Stimulated activated naive CD8-positive, alpha-beta T cell treated with anti-CD3 and anti-CD28 coated beads, Interleukin-15, amount 100 ng/mL, for 72 hours (primary cell): ENCODE measurements at regions not wholly inside any gene's neighbourhood (a gene's known extent, or its start where the extent isn't known, plus 50 kb on each side); places are given as distances from the start of the nearest gene placed in this dataset.
"Not testable (repeated sequence)": the region's sequence is repeated elsewhere in the genome, so short reads cannot be mapped to it uniquely, and the experiment has no call there.

Experiments used
- ATAC-seq: fragments of 150-1000 bp; cut with Tn5 transposase; 2 replicates; pipeline ENCODE4 v1.10.0; 2021; ENCODE audit warnings: mild to moderate bottlenecking, moderate library complexity
- DNase-seq, 2 donors: peaks; one replicate each; pipeline ENCODE4 v3.0.0; 2021 to 2022
- H3K27ac Mint-ChIP-seq, 2 donors: one replicate each; pipeline ENCODE4 v1.8.0; 2022; ENCODE audit warnings: mild to moderate bottlenecking in 2 of 2, mixed read lengths in 2 of 2, moderate library complexity in 2 of 2
- H3K27me3 Mint-ChIP-seq: one replicate; pipeline ENCODE4 v1.8.0; 2022; ENCODE audit warnings: mixed read lengths
- H3K4me1 Mint-ChIP-seq: one replicate; pipeline ENCODE4 v1.8.0; 2022; ENCODE audit warnings: mild to moderate bottlenecking, mixed read lengths
- H3K4me3 Mint-ChIP-seq, 2 donors: one replicate each; pipeline ENCODE4 v1.8.0; 2022; ENCODE audit warnings: mild to moderate bottlenecking in 2 of 2, mixed read lengths in 2 of 2, moderate library complexity in 1 of 2
- H3K9me3 Mint-ChIP-seq, 2 donors: one replicate each; pipeline ENCODE4 v1.8.0; 2022; ENCODE audit warnings: mixed read lengths in 2 of 2

- H3K9me3 Mint-ChIP-seq, result peaks cover 0 to 5% of the 10 kb centered on the region in 2 donors
- no peak overlapping the region for H3K27ac Mint-ChIP-seq
- H3K27me3 Mint-ChIP-seq, result peaks cover 9% of the 10 kb centered on the region
Observed at GRCh38 chr16:85203462-85203813, 91.2 kb upstream of the CIBAR2 start.

GRCh38 chr16:85204242-85205010 lies 92.2 kb upstream of the CIBAR2 start:
- DNase-seq (no peak), ATAC-seq (no peak)
- H3K4me3 Mint-ChIP-seq, result no peak overlapping the region
- H3K9me3 Mint-ChIP-seq, result peaks cover 0 to 8% of the 10 kb centered on the region in 2 donors
- peaks cover 9% of the 10 kb centered on the region for H3K27me3 Mint-ChIP-seq
- H3K4me1 Mint-ChIP-seq, result no peaks in the 10 kb centered on the region
- H3K27ac Mint-ChIP-seq, result no peak overlapping the region

More at GRCh38 chr16:85203462-85203813, 91.2 kb upstream of the CIBAR2 start:
- Mint-ChIP-seq H3K4me1 (no peaks in the 10 kb centered on the region), H3K4me3 (no peak overlapping the region)
- ATAC-seq, result no peak
- DNase-seq, result no peak

GRCh38 chr16:85205257-85205656 lies 93.0 kb upstream of the CIBAR2 start:
- not testable (repeated sequence) for H3K4me3 Mint-ChIP-seq, ATAC-seq, DNase-seq, H3K9me3 Mint-ChIP-seq, H3K27me3 Mint-ChIP-seq, H3K27ac Mint-ChIP-seq, H3K4me1 Mint-ChIP-seq

- Mint-ChIP-seq H3K27ac (peak overlapping the region in 1 of 2 donors; percentile 14), H3K27me3 (peaks cover 9% of the 10 kb centered on the region), H3K9me3 (peaks cover 0 to 8% of the 10 kb centered on the region in 2 donors), H3K4me1 (no peaks in the 10 kb centered on the region), H3K4me3 (no peak overlapping the region)
- DNase-seq, result no peak
- ATAC-seq, result no peak
Observed at GRCh38 chr16:85205747-85206471, 93.6 kb upstream of the CIBAR2 start.

- H3K27me3 Mint-ChIP-seq, result peaks cover 9% of the 10 kb centered on the region
- no peak overlapping the region for H3K27ac Mint-ChIP-seq
- DNase-seq, result no peak
- ATAC-seq, result no peak
- H3K4me1 Mint-ChIP-seq, result no peaks in the 10 kb centered on the region
- H3K4me3 Mint-ChIP-seq, result no peak overlapping the region
- H3K9me3 Mint-ChIP-seq, result peaks cover 0 to 8% of the 10 kb centered on the region in 2 donors
Observed at GRCh38 chr16:85206472-85207356, 94.4 kb upstream of the CIBAR2 start.

- Mint-ChIP-seq H3K27me3 (peaks cover 9% of the 10 kb centered on the region), H3K4me1 (no peaks in the 10 kb centered on the region), H3K27ac (no peak overlapping the region), H3K4me3 (no peak overlapping the region), H3K9me3 (peaks cover 0 to 8% of the 10 kb centered on the region in 2 donors)
- ATAC-seq (no peak), DNase-seq (no peak)
Observed at GRCh38 chr16:85207357-85207921, 95.2 kb upstream of the CIBAR2 start.

- peaks cover 0 to 8% of the 10 kb centered on the region in 2 donors for H3K9me3 Mint-ChIP-seq
- DNase-seq (no peak), ATAC-seq (no peak)
- peaks cover 9% of the 10 kb centered on the region for H3K27me3 Mint-ChIP-seq
- H3K27ac Mint-ChIP-seq, result no peak overlapping the region
- no peaks in the 10 kb centered on the region for H3K4me1 Mint-ChIP-seq
- no peak overlapping the region for H3K4me3 Mint-ChIP-seq
Observed at GRCh38 chr16:85208181-85208580, 95.9 kb upstream of the CIBAR2 start.

- H3K4me1 Mint-ChIP-seq, result no peaks in the 10 kb centered on the region
- H3K9me3 Mint-ChIP-seq, result peaks cover 0 to 8% of the 10 kb centered on the region in 2 donors
- DNase-seq (no peak), ATAC-seq (no peak)
- no peak overlapping the region for H3K4me3 Mint-ChIP-seq
- H3K27ac Mint-ChIP-seq, result no peak overlapping the region
- H3K27me3 Mint-ChIP-seq, result peaks cover 9% of the 10 kb centered on the region
Observed at GRCh38 chr16:85208643-85209520, 96.6 kb upstream of the CIBAR2 start.

- H3K4me3 Mint-ChIP-seq, result no peak overlapping the region
Observed at GRCh38 chr16:85209526-85210121, 97.4 kb upstream of the CIBAR2 start.

GRCh38 chr16:85210423-85211169 lies 98.3 kb upstream of the CIBAR2 start:
- DNase-seq, result no peak
- Mint-ChIP-seq H3K27me3 (peaks cover 7% of the 10 kb centered on the region), H3K9me3 (peaks cover 0 to 8% of the 10 kb centered on the region in 2 donors), H3K27ac (no peak overlapping the region), H3K4me1 (no peaks in the 10 kb centered on the region), H3K4me3 (no peak overlapping the region)
- no peak for ATAC-seq

More at GRCh38 chr16:85209526-85210121, 97.4 kb upstream of the CIBAR2 start:
- H3K4me1 Mint-ChIP-seq, result no peaks in the 10 kb centered on the region
- H3K27ac Mint-ChIP-seq, result no peak overlapping the region
- H3K9me3 Mint-ChIP-seq, result peaks cover 0 to 8% of the 10 kb centered on the region in 2 donors
- DNase-seq (no peak), ATAC-seq (no peak)
- H3K27me3 Mint-ChIP-seq, result peaks cover 9% of the 10 kb centered on the region

GRCh38 chr16:85211271-85211801 lies 99.1 kb upstream of the CIBAR2 start:
- H3K4me3 Mint-ChIP-seq, result no peak overlapping the region
- no peak for ATAC-seq
- no peaks in the 10 kb centered on the region for H3K4me1 Mint-ChIP-seq
- H3K27me3 Mint-ChIP-seq, result no peaks in the 10 kb centered on the region
- DNase-seq, result no peak
- peaks cover 0 to 8% of the 10 kb centered on the region in 2 donors for H3K9me3 Mint-ChIP-seq
- no peak overlapping the region for H3K27ac Mint-ChIP-seq

GRCh38 chr16:85213926-85214675 lies 101.8 kb upstream of the CIBAR2 start:
- Mint-ChIP-seq H3K4me3 (no peak overlapping the region), H3K27ac (no peak overlapping the region), H3K9me3 (no peaks in the 10 kb centered on the region), H3K4me1 (peaks cover 10% of the 10 kb centered on the region), H3K27me3 (no peaks in the 10 kb centered on the region)
- no peak for DNase-seq
- no peak for ATAC-seq
